DMS114 treated with DMSO at 0.1 percent for 48 hours (cell line): ENCODE measurements at regions not wholly inside any gene's neighbourhood (a gene's known extent, or its start where the extent isn't known, plus 50 kb on each side); places are given as distances from the start of the nearest gene placed in this dataset.
"Not testable (repeated sequence)": the region's sequence is repeated elsewhere in the genome, so short reads cannot be mapped to it uniquely, and the experiment has no call there.

Experiments
- DNase-seq: peaks from one replicate; lab custom pipeline; 2025; ENCODE audit not compliant: unreplicated experiment; lab: John Stamatoyannopoulos, UW

DNA sequence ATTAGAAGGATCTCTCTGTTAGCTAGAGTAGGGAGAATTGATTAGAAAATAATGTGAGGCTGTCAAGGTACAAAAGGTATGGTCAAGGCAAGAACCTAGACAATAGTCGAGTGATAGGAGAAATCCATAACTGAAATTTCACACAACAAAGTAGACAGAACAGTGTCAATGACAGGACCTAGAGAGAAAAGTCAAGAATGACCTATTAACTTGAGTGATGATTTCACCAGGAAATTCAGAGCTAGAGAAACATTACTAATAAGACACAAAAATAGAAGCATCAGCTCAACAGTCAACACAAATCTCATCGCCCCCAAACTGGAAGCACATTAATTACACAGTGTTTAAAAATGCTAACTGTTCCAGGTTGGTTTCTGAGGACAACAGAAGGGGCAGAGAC, 532.4 kb downstream of the CDH10 start:
- no peak for DNase-seq

GRCh38 chr5:24118351-24118750, 526.4 kb downstream of the CDH10 start:
- DNase-seq, result no peak

- DNase-seq, result no peak
Measured at GRCh38 chr5:24135536-24135935, 509.2 kb downstream of the CDH10 start.

DNA sequence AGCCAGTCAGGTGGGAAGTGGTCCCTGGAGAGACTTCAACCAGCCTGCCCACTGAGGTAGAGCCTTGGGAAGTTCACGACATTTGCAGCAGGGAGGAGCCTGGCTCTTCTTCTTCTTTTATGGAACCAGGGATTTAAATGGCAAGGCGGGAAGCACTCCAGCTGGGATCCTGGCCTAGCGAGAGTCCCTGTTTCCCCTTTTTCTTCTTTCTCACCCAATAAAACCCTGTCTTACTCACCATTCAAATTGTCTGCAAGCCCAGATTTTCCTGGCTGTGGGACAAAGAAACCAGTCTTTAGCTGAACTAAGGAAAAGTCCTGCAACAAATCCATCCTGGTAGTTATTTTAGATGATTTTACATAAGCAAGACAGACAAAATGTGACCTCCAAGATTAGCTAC, 503.7 kb downstream of the CDH10 start:
- no peak for DNase-seq

GRCh38 chr5:24142341-24142740, 502.4 kb downstream of the CDH10 start:
- DNase-seq, result no peak

- no peak for DNase-seq
Measured at GRCh38 chr5:24145806-24146205, 499.0 kb downstream of the CDH10 start.

- no peak for DNase-seq
Measured at GRCh38 chr5:24161559-24161958, 483.2 kb downstream of the CDH10 start.

DNA sequence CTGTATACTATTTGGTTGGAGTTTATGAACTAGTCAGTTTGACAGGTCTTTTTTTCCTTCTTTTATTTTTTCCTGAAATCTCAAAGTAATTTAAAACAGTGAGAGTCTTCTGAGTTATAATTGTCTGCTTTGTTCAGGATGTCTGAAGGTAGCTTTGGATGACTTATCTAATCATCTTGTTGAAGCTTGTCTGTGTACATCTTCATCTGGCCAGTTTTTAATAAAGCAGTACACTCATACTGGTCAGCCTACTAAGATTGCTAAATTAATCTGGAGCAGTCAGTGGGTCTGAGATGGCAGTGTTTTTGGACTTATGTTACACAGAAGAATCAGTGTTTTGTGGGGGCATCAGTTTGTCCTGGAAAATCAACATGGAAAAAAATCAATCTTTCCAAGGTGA, 482.4 kb downstream of the CDH10 start:
- no peak for DNase-seq

- no peak for DNase-seq
Measured at GRCh38 chr5:24163091-24163490, 481.7 kb downstream of the CDH10 start.

DNA sequence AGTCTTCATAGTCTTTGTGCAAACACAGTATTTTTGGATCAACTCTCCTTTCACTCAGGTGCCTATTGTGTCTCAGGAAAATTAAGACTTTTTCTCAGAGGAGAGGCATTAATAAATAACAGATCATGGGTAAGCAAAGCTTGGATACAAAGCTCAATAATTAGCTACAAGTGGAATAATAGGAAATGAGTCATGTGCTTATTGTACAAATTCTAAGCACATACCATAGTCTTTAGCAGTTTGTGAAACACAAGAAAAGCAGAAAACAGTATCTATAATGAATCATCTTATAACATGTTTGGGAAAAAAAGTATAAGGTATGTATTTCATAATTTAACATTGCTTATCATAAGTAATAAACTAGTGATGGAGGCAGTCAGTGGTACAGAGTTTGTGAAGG, 477.0 kb downstream of the CDH10 start:
- DNase-seq, result no peak

DNA sequence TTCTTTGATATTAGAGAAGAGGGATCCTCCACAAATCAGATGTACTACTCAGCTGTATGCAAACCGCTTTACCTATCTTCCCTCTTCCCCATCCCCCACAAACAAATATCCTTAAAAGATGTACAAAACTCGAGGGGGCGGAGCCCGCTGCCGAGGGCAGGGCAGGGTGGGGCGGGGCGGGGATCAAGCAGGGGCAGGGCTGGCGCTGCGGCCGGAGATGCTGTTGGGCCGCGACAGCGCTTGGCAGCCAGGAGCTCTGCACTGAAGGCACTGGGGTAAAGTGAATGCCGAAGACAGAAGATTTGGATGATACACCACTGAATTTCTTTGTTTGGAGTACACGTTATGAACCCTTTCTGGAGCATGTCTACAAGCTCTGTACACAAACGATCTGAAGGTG, 474.8 kb downstream of the CDH10 start:
- no peak for DNase-seq

GRCh38 chr5:24170930-24171329, 473.8 kb downstream of the CDH10 start:
- DNase-seq, result not testable (repeated sequence)

- no peak for DNase-seq
Measured at GRCh38 chr5:24177821-24178220, 467.0 kb downstream of the CDH10 start.

DNA sequence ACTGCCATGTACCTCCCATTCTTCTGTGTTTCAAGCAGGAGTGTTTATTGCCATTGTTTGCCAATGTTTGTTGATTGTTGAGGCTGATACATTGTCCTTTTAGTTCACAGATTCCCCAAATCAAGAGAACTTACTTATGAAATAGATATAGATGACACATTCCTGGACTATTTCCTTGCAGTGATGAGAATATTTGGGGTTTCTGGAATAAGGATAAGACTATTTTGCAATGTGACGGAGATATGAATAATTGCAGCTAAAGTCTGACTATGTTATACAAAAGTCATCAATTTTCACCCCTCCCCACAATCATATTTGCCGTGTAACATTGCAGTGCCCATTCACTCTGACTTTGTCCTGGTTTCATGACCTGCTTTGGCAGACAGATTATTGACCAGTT, 460.8 kb downstream of the CDH10 start:
- DNase-seq, result no peak

GRCh38 chr5:24188216-24188925, 456.4 kb downstream of the CDH10 start:
- no peak for DNase-seq

GRCh38 chr5:24196789-24197188, 448.0 kb downstream of the CDH10 start:
- DNase-seq, result no peak

GRCh38 chr5:24208686-24209106, 436.1 kb downstream of the CDH10 start:
- no peak for DNase-seq

DNA sequence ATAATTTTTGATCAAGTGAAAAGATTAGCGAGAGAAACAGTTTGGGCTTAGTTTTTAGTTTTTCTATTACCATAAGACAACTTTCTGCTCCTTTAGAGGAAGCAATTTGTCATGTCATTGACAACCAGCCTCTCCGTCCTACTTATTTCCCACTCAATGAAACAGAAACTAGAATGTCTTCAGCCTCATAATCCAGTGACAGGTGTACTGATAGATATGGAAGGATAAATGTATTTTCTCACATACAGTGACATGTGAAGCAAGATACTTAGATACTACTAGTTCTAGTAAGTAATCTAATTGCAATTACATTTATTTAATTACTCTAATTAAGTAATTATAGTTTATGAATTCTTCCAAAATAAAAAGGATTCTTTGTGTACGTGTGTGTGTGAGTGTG, 429.7 kb downstream of the CDH10 start:
- no peak for DNase-seq

- DNase-seq, result no peak
Measured at GRCh38 chr5:24222876-24223275, 421.9 kb downstream of the CDH10 start.

DNA sequence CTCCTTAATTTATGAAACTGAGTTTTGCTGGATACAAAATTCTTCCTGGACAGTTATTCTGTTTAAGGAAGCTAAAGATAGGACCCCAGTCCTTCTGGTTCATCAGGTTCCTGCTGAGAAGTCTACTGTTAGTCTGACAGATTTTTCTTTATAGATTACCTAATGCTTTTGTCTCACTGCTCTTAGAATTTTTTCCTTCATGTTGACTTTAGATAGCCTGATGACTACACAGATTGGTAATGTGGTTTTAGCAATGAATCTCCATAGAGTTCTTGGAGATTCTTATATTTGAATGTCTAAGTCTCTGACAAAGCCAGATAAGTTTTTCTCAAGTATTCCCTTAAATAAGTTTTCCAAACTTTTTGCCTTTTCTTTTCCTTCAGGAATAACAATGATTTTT, 419.7 kb downstream of the CDH10 start:
- no peak for DNase-seq

- DNase-seq, result no peak
Measured at GRCh38 chr5:24226479-24226878, 418.3 kb downstream of the CDH10 start.

- not testable (repeated sequence) for DNase-seq
Measured at GRCh38 chr5:24227881-24228280, 416.9 kb downstream of the CDH10 start.

DNA sequence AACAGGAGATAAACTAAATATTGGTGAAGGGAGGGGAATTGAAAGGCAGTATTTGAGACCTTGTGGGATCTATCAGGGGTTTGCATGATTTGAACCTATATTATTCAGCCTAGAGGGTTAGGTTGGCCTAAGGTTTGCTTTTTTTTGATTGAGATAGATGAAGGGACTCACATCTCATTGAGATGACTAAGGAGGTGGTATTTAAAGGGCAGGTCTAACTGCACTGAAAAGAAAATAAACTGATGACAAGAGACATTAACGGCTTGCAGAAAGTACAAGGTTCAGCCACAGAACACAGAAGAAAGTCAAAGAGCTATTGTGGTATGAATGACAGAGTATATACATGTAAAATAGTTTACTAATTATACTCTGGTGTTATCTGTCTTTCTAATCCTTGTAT, 412.7 kb downstream of the CDH10 start:
- DNase-seq, result no peak
